HG03571 (cell line): ENCODE measurements at regions not wholly inside any gene's neighbourhood (a gene's known extent, or its start where the extent isn't known, plus 50 kb on each side); places are given as distances from the start of the nearest gene placed in this dataset.

Experiments used
- ATAC-seq: cut with Tn5 transposase; IDR thresholded peaks from one replicate; pipeline ENCODE4 v1.9.1; 2021; ENCODE audit not compliant: unreplicated experiment

DNA sequence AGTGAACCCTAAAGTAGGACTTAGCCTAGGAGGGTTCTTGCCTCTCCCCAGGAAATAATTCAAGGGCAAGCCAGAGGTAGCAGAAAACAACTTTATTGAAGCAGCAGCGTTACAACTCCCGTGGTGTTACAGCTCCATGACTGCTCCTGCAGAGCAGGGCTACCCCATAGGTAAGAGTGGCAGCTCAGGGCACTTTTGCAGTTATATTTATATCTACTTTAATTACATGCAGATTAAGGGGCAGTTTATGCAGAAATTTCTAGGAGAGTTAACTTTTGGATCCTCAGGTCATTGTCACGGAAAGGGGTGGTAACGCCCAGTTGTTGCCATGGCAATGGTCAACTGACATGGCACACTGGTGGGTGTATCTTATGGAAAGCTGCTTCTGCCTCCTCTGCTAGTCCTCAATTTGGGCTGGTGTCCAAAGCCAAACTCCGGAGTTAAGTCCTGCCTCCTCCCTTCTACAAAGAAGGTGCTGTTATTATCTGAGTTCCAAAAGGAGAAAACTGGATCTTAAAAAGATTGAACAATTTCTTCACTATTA is 1413.0 kb downstream of the DSC3 start:
- no peak for ATAC-seq

DNA sequence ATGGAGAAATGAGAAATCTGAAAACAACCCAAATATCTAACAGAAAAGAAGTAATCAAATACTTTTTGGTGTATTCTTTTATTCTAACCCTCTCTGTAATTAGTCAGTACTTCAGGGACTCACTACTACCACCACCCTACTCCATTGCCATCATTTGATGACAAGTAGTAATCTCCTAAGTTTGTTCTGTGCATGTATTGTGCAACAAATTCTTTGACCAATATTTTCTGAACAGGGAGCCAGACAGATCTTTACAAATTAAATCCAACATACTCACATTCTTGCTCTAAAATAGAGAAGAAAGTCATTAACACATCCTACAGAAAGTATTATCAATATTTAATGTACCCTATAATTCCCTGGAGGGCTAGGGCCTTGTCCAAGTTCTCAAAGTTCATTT is 1416.4 kb downstream of the DSC3 start:
- no peak for ATAC-seq

DNA sequence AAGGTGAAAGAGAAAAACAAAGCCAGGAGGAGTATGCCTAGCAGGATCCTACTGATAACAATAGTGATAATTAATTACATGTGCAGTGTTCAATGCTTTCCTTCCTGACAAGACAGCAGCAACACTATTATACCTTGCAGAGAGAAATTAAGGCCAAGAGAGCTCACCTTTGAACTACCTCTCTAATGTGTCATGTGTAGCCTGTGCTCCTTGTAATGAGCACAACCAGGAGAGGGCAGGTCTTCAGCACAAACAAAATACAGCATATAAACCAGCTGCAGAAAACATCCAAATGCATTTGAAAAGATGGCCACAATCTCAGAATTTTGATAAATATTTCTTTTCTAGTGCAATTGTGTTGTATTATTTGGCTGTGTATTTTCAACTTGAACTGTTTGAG is 1425.7 kb downstream of the DSC3 start:
- ATAC-seq, result no peak

DNA sequence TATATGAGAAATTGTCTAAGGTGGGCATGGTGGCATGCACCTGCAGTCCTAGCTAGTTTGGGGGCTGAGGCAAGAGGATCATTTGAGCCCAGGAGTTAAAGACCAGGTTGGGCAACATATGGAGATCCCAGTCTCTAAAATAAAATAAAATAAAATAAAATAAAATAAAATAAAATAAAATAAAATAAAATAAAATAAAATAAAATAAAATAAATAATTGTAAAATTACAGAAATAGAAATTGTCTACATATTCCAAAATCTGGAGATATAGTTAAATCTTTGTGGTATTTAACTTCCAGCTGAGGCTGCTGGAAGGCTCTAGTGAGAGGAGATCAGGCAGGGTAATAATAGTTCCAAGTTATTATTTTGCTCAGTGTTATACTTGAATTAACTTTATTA is 1432.1 kb upstream of the CDH2 start:
- no peak for ATAC-seq

DNA sequence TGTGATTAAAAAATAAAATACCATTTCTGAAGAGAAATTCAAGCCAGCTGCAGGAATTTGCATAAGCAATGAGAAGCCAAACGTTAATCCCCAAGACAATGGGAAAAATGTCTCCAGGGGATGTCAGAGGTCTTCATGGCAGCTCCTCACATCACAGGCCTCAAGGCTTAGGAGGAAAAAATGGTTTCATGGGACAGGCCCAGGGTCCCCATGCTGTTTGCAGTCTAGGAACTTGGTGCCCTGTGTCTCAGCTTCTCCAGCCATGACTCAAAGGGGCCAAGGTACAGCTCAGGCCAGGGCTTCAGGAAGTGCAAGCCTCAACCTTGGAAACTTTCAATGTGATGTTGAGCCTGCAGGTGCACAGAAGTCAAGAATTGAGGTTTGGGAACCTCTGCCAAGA is 1428.4 kb upstream of the CDH2 start:
- no peak for ATAC-seq

DNA sequence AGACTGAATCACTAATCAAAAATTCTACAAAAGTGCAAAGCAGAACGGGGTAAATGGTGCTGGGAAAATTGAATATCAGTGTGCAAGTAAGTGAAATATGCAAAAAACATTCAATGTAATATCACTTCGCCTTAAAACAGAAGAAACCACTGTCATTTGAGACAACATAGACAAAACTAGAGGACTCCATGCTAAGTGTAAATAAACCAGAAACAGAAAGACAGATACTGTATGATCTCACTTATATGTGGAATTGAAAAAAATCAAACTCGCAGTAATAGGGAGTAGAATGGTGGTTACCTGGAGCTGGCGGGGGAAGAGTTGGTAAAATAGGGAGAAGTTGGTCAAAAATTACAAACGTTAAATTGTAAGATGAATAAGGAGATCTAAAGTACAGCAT is 1420.0 kb upstream of the CDH2 start:
- ATAC-seq, result no peak

DNA sequence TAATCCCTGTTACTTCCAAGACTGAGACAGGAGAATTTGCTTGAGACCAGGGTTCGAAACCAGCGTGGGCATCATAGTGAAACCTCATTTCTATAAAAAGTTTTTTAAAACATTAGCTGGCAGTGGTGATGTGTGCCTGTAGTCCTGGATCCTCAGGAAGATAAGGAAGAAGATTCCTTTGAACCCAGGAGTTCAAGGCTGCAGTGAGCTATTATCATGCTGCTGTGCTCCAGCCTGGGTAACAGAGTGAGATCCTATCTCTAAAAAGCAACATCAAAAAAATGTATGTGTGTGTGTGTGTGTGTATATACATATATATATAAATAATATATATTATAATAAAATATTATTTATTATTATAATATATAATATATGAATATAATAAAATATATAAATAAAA is 1417.6 kb upstream of the CDH2 start:
- ATAC-seq, result no peak

DNA sequence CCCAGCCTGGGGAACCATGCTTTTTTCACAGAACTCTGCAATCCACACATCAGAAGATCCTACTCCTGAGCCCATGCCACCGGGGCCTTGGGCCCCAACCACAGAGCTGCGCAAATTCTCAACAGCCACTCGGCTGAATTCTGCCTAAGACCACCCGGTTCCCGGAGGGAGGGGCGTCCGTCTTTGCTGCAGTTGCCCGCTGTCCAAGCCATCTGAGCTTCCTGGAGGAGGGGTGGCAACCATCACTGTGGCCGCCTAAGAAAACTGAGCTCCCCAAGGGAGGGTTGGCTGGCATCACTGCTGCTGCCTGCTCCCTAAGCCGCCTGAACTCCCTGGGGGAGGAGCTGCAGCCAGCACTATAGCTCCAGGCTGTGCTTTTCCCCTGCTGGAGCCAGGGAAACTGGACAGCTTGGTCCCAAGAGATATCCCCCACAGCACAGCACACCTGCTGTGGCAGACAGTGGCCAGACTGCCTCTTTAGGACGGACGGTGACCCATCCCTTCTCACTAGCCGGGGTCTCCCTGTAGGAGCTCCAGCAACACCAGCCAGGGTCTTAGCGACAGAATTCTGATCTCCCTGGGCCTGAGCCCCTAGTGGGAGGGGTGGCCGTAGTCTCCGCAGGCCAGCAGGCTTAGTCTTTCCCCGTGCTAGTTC is 1411.6 kb upstream of the CDH2 start:
- ATAC-seq, result no peak

DNA sequence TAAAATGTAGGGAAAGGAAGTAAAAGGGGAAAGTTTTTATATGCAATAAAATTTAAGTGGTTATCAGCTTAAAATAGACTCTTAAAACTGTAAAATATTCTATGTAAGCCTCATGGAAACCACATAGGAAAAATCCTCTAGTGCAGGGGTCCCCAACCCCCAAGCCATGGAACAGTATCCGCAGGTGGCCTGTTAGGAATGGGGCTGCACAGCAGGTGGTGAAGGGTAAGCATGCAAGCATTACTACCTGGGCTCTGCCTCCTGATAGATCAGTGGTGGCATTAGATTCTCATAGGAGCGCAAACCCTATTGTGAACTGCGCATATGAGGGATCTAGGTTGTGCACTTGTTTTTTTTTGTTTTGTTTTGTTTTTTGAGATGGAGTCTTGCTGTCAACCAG is 1409.3 kb upstream of the CDH2 start:
- ATAC-seq, result no peak

DNA sequence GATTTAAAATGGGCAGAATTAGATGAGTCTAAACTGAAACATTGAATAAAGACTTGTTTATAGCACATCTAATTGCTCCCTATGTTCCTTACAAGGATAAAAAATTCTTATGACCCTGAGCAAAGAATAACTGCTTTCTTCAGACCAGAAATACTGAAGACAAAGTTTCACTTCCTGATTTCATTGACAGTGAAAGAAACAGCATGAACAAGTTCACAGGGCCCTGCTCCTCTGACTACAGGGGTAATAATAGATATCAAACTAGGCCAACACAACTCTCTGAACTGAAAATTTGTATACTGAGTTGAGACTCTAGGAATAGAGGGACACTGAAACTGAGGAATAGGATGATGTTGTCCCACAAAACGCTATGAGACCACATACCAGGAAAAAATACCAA is 1383.3 kb upstream of the CDH2 start:
- no peak for ATAC-seq

DNA sequence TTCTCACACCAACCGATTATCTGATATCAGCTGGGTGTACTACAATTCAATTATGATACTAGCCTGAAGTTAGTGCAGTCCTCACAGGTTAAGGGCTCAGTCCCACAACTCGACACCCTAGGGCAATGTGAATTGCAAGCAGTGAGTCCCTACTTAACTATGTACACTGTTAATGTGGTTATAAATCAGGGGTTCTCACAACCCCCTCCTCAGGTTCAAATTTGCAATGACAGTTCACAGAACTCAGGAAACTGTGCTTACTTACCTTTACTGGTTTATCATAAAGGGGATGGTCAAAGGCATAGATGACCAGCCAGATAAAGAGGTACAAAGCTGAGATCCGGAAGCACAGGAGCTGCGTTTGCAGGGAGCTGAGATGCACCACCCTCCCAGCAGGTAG is 1379.1 kb upstream of the CDH2 start:
- no peak for ATAC-seq

DNA sequence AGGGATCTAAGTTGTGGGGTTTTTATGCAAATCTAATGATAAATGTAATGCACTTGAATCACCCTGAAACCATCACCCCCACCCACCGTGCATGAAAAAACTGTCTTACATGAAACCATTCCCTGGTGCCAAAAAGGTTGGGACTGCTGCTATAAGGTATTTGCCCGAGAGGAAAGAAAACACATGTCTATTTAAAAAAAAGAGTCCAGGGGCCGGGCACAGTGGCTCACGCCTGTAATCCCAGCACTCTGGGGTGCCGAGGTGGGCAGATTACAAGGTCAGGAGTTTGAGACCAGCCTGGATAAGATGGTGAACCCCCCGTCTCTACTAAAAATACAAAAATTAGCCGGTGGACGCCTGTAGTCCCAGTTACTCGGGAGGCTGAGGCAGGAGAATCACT is 1372.8 kb upstream of the CDH2 start:
- no peak for ATAC-seq

DNA sequence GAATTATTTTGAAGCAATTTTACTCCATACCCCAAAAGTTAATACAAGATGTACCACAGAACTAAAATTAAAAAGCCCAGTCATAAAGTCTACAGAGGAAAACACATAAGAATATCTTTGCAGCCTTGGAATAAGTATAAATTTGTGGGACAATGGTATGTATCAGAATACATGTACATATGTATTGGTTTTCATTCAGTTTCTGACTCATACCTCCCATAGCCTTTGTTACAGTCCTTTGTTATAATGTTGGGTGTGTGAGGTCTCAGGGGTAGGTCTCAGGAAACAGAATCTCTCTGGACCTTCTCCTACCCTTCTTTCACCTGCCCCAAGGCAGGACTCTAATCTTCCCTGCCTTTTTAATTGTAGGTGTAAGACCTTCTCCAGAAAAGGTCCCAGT is 1370.7 kb upstream of the CDH2 start:
- no peak for ATAC-seq

DNA sequence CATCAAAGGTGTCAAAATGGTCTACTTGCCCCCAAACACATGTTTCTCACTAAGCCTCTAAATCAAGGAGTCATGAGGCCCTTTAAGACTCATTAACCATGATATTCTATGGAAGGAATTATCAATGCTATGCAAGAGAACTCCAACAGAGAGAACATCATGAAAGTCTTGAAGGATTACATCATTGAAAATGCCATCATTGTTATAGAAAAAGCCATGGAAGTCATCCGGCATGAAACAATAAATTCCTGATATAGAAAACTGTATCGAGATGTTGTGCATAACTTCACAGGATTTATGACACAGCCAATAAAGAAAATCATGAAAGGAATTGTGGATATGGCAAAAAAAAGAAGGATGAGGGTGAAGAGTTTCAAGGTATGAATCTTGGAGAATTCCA is 1363.6 kb upstream of the CDH2 start:
- ATAC-seq, result no peak

DNA sequence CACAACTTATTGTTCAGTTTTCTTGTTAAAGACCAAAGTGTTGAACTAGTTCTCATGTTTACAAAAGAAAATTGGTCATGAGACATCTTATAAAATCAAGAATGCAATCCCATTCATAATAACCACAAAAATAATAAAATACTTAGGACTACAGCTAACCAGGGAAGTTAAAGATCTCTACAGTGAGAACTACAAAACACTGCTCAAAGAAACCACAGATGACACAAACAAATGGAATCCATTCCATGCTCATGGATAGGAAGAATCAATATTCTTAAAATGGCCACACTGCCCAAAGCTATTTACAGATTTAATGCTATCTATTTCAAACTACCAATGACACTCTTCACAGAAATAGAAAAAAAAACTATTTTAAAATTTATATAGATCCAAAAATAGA is 1354.8 kb upstream of the CDH2 start:
- ATAC-seq, result no peak

DNA sequence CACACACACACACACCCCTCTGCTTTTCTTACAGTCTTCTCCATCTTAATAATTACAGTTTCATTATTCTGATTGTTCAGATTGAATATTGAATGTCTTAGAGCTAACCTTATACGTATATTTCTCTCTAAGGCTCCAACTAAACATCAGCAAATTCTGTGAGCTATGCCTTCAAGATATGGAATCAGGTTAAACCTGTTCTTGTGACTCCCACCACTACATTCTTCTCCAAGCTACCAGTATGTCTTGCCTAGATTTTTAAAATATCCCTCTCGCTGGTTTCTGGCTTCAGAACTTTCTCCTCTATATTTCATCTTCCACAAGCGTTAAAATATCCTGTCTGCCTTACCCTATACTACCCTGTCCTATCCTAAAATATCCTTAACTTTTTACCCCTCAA is 1346.4 kb upstream of the CDH2 start:
- ATAC-seq, result no peak

DNA sequence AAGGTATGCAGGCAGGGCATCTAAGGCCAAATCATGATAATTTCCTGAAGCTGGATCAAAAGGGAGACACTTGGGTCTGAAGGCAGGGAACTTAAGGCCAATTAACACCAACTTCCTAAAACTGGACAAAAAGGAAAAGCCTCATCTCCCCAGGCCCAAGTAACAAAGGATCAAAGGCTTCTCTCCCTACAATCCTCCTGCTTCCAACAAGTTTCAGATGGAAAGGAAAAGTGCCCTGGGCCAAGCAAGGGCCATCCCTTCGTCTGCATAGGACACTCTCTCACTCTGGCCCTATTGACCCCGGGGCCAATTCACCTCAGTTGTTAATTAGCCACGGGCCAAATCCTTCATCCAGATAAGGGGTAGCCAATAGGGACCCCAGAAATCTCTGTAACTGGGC is 1335.8 kb upstream of the CDH2 start:
- no peak for ATAC-seq

DNA sequence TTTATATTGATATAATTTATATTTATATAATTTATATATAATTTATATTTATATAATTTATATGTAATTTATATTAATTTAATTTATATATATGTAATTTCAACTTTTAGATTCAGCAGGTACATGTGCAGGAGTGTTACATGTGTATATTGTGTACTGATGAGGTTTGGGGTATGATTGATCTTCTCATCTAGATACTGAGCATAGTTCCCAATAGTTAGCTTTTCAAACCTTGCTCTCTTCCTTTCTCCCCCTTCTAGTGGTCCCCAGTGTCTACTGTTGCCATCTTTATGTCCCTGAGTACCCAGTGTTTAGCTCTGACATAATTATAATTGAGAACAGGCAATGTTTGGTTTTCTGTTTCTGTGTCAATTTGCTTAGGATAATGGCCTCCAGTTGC is 1335.3 kb upstream of the CDH2 start:
- no peak for ATAC-seq

DNA sequence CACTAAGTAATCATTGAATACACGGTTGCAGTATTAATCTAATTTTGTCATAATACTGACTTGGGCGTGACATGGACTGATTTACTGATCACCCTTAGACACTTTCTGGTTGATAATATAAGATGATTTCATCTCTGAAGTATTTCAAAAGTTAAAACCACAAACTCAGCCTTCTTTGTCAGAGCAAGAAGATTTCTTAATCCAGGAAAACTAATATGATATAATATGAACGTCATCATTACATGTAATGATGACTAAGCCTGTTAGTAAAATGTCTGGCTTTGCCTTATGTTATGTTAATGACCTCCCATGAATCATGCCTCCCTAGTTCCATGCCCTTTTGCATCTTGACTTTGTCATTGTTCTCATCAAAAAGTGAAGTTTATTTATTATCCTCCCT is 1325.0 kb upstream of the CDH2 start:
- no peak for ATAC-seq

DNA sequence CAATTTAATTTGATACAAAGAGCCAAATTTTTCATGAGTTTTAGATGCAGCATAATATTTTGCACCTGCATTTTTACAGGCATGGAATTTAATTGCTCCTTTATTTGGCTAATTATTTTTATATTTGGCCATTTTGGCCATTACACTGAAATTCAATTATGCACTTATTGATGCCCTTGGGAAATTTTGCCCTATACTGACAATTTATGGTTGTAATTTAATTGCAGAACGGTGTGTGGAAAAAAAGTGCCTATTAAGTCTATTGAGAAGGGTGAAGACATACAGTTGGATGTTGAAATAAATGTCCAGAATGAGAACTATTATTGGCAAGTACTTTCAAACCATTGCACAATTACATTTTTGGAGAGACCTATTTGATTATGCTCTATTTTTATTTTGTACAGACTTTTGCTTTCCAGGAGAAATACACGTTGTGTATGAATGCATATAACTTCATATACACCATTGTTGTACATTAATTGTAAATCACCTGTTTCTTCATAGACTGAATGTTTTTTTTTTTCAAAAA is 1319.3 kb upstream of the CDH2 start:
- no peak for ATAC-seq

DNA sequence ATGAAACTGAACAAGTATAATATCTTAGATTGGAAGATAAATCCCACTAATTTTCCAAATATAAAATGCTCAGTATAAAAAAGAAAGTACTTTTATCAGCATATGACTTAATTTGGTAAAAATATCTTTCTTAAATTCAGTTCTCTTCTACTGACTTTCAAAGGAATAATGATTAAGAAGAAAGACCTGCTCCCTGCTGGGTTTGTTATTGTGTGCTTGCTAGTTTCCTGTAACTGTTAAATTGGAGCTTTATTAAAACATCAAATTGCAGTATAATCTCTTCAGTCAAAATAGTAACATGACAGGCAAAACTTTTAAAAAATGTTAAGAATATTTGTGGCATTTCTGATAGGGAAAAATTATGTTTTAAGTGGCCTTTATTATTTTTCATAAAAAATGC is 1317.4 kb upstream of the CDH2 start:
- ATAC-seq, result no peak

DNA sequence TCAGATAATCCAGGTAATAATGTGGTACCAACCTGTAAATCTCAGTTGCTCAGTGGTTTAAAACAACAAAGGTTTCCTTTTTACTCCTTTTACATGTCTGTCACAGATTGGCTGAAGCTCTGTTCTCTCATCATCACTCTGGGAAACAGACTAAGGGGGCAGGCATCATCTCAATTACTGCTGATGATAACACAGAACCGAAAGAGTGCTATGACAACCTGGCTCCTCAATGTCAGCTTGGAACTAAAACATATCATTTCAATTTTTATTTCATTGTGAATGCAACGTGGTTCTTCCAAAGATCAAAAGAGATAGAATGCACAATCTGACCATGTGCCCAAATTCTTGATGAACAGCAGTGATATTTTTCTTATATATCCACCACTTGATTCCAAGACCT is 1315.0 kb upstream of the CDH2 start:
- ATAC-seq, result no peak

DNA sequence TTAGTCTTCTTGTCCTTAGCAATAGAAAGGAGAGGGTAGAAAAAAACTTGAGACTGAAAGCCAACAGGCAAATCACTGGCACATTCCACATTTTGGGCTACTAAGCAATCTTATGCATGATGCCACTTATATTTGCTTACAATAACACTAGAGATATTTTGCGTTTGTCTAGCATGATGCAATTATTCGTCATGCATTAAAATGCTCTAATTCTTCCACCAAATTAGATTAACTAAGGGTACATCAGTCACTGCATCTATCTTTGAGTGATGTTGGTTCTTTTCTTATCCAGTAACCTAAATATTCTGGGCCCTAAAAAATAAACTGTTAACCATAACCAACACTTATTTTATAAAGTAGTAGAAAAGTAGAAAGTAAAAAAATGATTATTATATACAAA is 1311.7 kb upstream of the CDH2 start:
- ATAC-seq, result no peak
